KMS-11 (cell line): ENCODE measurements at regions not wholly inside any gene's neighbourhood (a gene's known extent, or its start where the extent isn't known, plus 50 kb on each side); places are given as distances from the start of the nearest gene placed in this dataset.

Experiments used
- H2AFZ ChIP-seq: fragments of 200-600 bp; sonication (generic); 2 replicates; pipeline ENCODE4 v1.6.1; 2016; ENCODE audit warnings: antibody characterized with exemption, mixed run types, low read depth
- H3K27ac ChIP-seq: fragments of 200-600 bp; sonication (generic); 2 replicates; pipeline ENCODE4 v1.6.1; 2016; ENCODE audit warnings: mild to moderate bottlenecking, mixed run types
- H3K27me3 ChIP-seq: fragments of 200-600 bp; sonication (generic); 2 replicates; pipeline ENCODE4 v1.6.1; 2017; ENCODE audit warnings: mild to moderate bottlenecking, low read depth, mixed run types, moderate library complexity; ENCODE audit not compliant: insufficient read depth
- H3K36me3 ChIP-seq: fragments of 200-600 bp; sonication (generic); 2 replicates; pipeline ENCODE4 v1.6.1; 2017; ENCODE audit warnings: mild to moderate bottlenecking, mixed run types; ENCODE audit not compliant: insufficient read depth
- H3K4me1 ChIP-seq: fragments of 200-600 bp; sonication (generic); 2 replicates; pipeline ENCODE4 v1.6.1; 2016; ENCODE audit warnings: mild to moderate bottlenecking, low read depth, mixed run types; ENCODE audit not compliant: poor library complexity, severe bottlenecking
- H3K4me2 ChIP-seq: fragments of 200-600 bp; sonication (generic); 2 replicates; pipeline ENCODE4 v1.7.0; 2016; ENCODE audit warnings: mild to moderate bottlenecking, mixed run types
- H3K4me3 ChIP-seq: fragments of 200-600 bp; sonication (generic); IDR thresholded peaks from 2 replicates; pipeline ENCODE4 v1.6.1; 2017; ENCODE audit warnings: low read depth, low read length, mixed read lengths; ENCODE audit not compliant: insufficient read depth
- H3K79me2 ChIP-seq: fragments of 200-600 bp; sonication (generic); 2 replicates; pipeline ENCODE4 v1.6.1; 2016; ENCODE audit warnings: low read depth, mixed run types; ENCODE audit not compliant: insufficient read depth
- H3K9ac ChIP-seq: fragments of 200-600 bp; sonication (generic); 2 replicates; pipeline ENCODE4 v1.6.1; 2016; ENCODE audit warnings: mild to moderate bottlenecking, mixed run types
- H4K20me1 ChIP-seq: fragments of 200-600 bp; sonication (generic); 2 replicates; pipeline ENCODE4 v1.6.1; 2016; ENCODE audit warnings: mild to moderate bottlenecking, mixed run types; ENCODE audit not compliant: insufficient read depth
- TF ChIP-seq, protein P1 (sequence below): fragments of 200-600 bp; sonication (generic); conservative IDR thresholded peaks from 2 replicates; pipeline ENCODE4 v1.6.1; 2017; ENCODE audit warnings: low read depth, mild to moderate bottlenecking, antibody characterized with exemption, low read length, moderate library complexity, mixed read lengths

DNA sequence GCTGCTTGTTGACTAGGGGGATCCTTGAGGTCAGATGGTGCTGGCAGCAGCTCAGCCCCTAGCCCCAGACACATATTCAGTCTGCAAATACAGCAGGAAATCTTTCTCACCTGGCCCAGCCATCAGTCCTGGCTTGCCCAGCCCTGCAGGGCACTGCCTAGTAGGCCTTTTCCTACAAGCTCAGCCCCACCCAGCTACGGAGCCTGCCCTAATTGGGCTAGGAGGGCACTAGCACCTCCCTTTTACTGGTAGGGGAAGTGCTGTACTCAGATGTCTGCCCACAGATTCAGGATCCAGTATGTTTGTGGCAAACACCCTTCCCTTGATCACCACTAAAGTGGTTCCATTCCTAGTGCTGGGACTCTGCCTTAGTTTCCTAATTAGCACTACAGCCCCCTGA is 257.1 kb upstream of the CADM1 start:
- H3K4me2 ChIP-seq = no peak overlapping the region
- H3K4me3 ChIP-seq = no peak overlapping the region
- no peak overlapping the region for H2AFZ ChIP-seq
- H3K9ac ChIP-seq = no peak overlapping the region
- no peaks in the 10 kb centered on the region for H4K20me1 ChIP-seq
- H3K4me1 ChIP-seq = no peaks in the 10 kb centered on the region
- TF ChIP-seq, protein P1, sequence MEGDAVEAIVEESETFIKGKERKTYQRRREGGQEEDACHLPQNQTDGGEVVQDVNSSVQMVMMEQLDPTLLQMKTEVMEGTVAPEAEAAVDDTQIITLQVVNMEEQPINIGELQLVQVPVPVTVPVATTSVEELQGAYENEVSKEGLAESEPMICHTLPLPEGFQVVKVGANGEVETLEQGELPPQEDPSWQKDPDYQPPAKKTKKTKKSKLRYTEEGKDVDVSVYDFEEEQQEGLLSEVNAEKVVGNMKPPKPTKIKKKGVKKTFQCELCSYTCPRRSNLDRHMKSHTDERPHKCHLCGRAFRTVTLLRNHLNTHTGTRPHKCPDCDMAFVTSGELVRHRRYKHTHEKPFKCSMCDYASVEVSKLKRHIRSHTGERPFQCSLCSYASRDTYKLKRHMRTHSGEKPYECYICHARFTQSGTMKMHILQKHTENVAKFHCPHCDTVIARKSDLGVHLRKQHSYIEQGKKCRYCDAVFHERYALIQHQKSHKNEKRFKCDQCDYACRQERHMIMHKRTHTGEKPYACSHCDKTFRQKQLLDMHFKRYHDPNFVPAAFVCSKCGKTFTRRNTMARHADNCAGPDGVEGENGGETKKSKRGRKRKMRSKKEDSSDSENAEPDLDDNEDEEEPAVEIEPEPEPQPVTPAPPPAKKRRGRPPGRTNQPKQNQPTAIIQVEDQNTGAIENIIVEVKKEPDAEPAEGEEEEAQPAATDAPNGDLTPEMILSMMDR = no peak
- H3K79me2 ChIP-seq = no peaks in the 10 kb centered on the region
- no peaks in the 10 kb centered on the region for H3K27me3 ChIP-seq
- H3K27ac ChIP-seq = no peak overlapping the region
- no peaks in the 10 kb centered on the region for H3K36me3 ChIP-seq

- TF ChIP-seq, protein P1 = no peak
Observed at GRCh38 chr11:115760461-115761320, 256.5 kb upstream of the CADM1 start.

DNA sequence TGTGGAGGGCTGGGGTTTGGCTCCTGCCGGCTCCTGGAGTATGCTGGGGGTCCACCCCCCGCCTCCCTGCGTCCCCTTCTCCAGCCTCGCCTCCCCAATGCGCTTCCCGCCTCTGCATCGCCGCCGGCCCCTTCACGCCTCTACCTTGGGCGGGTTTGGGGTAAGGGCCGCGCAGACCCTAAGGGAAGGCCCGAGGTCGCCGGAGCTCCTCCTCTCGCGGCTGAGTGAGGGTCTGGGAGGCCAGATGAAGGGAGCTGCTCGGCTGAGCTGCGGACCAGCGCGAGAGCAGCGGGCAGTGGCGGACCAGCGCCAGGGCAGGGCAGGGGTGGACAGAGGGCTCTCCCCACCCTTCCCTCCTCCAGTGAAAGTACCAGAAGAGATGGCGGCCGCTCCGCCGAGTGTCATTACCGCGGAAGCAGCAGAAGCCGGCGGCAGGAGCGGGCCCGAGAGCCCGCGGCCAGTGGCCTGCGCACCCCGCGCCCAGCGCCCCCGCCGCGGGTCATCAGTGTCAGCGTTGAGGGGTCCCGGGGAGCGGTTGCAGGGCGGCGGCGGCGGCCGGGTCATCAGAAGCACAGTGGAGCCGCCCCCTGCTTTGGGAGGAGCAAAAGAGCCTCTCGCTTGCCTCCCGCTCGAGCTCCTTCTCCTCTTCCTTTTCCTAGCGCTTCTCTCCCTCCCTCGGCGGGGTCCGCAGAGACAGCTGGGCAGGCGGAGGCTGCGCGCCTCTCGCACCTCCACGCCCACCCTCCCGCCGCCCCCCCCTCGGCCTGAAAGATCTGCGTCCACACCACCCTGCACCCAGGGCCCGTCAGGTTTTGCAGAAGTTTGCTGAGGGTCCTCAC is 255.6 kb upstream of the CADM1 start:
- Histone ChIP-seq H3K4me1 (no peaks in the 10 kb centered on the region), H3K9ac (no peak overlapping the region), H2AFZ (no peak overlapping the region), H4K20me1 (no peaks in the 10 kb centered on the region), H3K36me3 (no peaks in the 10 kb centered on the region), H3K27me3 (no peaks in the 10 kb centered on the region), H3K4me2 (no peak overlapping the region), H3K79me2 (no peaks in the 10 kb centered on the region), H3K4me3 (no peak overlapping the region), H3K27ac (no peak overlapping the region)
- TF ChIP-seq, protein P1 = no peak

More at GRCh38 chr11:115760461-115761320, 256.5 kb upstream of the CADM1 start:
- H3K79me2 ChIP-seq = no peaks in the 10 kb centered on the region
- no peak overlapping the region for H3K4me2 ChIP-seq
- no peak overlapping the region for H3K4me3 ChIP-seq
- H4K20me1 ChIP-seq = no peaks in the 10 kb centered on the region
- no peaks in the 10 kb centered on the region for H3K36me3 ChIP-seq
- H2AFZ ChIP-seq = no peak overlapping the region
- H3K9ac ChIP-seq = no peak overlapping the region
- H3K4me1 ChIP-seq = no peaks in the 10 kb centered on the region
- no peaks in the 10 kb centered on the region for H3K27me3 ChIP-seq
- H3K27ac ChIP-seq = no peak overlapping the region

DNA sequence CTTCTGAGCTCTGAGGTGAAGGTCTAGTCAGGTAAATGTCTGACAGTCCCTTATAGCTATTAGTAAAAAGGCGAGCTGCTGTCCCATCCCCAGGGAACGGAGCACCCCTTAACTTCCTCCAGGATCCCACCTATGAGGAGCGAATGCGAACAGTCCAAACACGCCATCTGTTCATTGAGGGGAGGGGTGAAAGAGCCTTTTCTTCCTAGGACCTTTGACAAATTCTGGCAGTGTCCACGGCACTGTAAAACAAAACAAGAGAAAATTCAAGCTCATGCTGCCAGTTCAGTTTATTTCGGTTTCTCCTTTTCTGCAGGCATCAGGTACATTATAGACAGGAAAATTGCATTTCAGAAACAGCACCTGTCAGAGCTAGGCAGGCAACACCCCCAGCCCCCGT is 253.8 kb upstream of the CADM1 start:
- Histone ChIP-seq H3K9ac (no peak overlapping the region), H3K27ac (no peak overlapping the region), H3K4me1 (no peaks in the 10 kb centered on the region), H3K36me3 (no peaks in the 10 kb centered on the region), H3K4me3 (no peak overlapping the region), H3K4me2 (no peak overlapping the region), H3K27me3 (no peaks in the 10 kb centered on the region), H3K79me2 (no peaks in the 10 kb centered on the region), H2AFZ (no peak overlapping the region), H4K20me1 (no peaks in the 10 kb centered on the region)
- TF ChIP-seq, protein P1 = no peak
